Activated T-cell treated with anti-CD3 and anti-CD28 coated beads for 24 hours (primary cell): ENCODE measurements at regions not wholly inside any gene's neighbourhood (a gene's known extent, or its start where the extent isn't known, plus 50 kb on each side); places are given as distances from the start of the nearest gene placed in this dataset.
A peak's percentile ranks its signal among the peaks of the same experiment; 100 is the strongest.
"Not testable (repeated sequence)": the region's sequence is repeated elsewhere in the genome, so short reads cannot be mapped to it uniquely, and the experiment has no call there.

Source experiments
- DNase-seq: peaks from one replicate; pipeline ENCODE4 v3.0.0-alpha.2; 2020; ENCODE audit warnings: low read depth

DNA sequence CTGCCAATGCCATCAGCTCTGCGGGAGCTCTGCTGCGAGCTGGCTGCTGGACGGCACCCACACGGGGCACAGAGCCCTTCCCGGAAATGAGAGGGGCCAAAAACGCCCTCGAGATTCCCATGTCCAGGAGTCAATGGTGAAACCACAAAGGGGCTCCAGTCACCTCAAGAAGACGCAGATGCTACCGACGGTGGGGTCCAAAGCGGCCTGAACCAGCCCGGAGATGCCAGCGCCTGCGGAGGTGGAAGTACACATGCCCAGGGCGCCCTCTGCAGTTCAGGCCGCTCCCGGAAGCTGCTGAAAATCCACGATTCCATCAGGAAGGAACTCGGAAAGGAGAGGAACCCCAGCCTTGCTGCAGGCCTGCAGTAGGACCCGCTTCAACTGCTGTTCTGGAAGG is 82.4 kb upstream of the SELENOP start:
- DNase-seq = no peak

- DNase-seq = peak; percentile 54
Observed at GRCh38 chr5:42889311-42889933, 77.7 kb upstream of the SELENOP start.

- no peak for DNase-seq
Observed at GRCh38 chr5:42888771-42889170, 77.1 kb upstream of the SELENOP start.

GRCh38 chr5:42887575-42887974 is 75.9 kb upstream of the SELENOP start:
- DNase-seq = no peak

GRCh38 chr5:42887097-42887496 is 75.4 kb upstream of the SELENOP start:
- DNase-seq = no peak

DNA sequence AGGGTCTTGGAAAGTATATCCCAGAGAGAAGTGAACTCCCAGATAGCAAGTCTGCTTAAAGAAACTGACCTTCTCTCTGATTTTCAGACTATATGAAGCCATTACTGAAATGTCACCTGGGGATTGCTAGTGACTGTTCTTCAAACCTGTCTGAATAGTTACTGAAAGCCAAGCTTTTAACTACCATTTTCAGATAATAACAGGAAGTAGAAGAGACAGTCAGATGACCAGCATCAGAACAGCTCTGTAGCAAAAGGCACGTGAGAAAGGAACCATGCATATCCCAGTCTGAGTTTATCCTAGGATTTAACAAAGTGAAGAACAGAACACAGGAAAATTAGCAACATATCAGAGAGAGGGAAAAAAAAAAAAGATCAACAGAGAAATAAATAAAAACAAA is 74.9 kb upstream of the SELENOP start:
- DNase-seq = no peak

GRCh38 chr5:42884326-42884725 is 72.6 kb upstream of the SELENOP start:
- DNase-seq = no peak

DNA sequence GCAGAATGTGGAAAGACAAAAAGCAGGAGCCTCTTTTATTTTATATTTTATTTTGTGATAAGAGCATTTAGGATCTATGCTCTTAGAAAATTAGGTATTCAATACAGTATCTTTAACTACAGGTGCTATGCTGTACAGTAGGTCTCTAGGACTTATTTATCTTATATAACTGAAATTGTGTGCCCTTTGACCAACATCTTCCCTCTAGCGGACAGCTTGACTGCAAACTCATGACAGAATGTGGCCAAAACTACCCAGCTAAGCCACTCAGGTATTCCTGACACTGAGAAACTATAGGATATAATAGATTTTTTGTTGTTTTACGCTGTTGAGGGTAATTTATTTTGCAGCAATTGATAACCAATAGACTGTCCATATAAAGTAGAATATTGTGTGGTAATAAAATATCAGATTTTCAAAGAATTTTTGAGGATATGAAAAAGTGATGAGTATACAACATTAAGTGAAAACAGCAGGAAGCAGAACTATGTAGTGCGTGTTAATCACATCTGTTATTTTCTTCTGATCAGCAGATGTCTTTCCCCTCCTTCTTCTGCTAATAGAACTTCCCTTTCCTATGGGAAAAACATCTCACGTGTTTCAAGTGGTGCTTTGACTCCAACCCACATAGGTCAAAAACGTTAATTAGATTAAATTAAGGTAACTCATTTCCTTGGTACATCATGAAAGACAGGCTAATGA is 69.9 kb upstream of the SELENOP start:
- no peak for DNase-seq

DNA sequence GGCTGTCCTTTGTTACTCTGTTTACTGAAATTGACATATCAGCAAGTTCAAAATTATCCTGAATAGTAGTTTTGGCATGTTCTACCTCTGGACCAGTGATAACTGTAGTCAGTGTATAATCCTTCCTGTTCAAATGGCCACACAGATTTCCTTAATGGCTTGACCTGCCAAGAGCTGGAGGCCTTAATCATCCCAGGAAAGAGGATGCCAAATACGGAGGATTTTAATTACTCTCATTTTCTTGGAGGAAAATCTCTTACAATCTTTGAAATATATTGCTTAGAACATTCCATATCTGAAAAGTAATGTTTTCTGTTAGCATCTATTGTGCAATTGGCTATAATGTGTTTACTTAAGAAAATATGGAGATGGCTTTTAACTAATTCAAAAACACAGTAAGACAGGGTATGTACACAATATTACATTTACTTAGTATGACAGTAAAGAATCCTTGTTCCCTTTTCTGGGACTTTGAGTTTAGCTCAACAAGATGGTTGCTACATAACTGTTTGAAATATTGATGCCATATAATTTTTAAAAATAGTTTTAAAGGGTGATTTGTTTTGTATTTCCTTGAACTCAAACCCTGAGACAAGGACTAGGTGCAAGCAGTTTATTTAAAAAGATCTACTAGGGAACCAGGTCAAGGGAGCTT is 68.9 kb upstream of the SELENOP start:
- DNase-seq = no peak

GRCh38 chr5:42879291-42879690 is 67.6 kb upstream of the SELENOP start:
- DNase-seq = no peak

DNA sequence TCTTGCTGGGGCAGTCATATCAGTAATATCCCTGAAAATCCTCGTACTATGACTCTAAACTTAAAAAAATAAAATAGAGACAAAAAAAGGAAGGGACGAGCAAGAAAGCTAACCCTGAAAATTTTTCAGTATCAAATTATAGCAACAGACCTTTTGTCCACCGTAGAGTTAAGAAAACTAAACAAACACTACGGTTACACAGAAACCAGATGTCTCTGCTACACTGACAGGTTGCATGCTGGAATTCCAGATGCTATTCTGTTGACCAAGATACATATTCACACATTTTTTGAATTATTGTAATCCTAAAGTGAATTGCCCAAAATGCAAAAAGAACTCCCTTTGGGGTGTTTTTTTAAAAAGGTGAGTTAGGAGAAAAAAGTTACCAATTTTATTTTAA is 66.9 kb upstream of the SELENOP start:
- DNase-seq = no peak

DNA sequence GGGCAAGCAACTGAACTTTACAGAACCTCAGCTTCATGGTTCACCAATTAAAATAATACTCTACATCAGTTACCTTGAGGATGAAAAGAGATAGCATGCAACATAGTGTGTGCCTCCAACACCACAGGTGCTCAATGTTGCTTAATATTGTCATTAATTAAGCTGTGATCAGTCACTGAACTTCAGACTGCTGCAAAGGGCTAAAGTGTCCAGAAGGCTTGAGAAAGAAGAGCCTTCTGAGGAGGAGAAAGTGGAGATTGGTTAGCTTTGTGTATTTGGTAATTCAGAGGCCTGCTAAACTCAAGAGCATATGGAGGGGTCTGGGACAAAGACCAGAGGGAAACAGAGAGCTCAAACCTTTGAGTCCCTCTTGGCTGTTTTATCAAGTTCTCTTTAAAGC is 66.3 kb upstream of the SELENOP start:
- no peak for DNase-seq

- no peak for DNase-seq
Observed at GRCh38 chr5:42877431-42877830, 65.7 kb upstream of the SELENOP start.

GRCh38 chr5:42876375-42876844 is 64.7 kb upstream of the SELENOP start:
- no peak for DNase-seq

DNA sequence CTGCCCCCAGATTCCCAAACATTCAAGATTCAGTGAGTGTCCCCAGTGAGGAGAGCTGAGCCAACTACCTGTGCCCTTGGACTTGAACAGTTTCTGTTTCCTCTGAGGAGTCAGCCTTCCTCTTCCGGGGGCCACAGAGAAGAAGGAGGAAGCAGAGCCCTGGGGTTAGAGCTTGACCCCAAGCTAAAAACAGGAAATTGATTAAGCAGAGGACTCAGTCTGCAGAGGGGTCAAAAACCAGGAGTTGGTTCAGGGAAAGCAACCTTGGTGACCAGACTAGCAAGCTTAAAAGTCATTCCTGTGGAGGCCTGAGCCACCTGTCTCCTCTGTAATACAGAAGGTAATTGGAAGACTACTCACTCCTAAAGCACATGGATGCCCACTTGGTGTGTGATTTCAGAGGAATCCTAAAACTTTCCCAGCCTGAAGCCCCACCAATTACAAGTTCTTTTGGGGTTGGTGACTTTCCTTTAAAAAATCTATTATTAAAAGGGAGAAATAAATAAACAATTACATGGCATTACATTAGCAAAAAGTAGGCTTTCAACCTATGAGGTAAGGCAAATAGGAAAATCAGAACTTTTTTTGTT is 64.2 kb upstream of the SELENOP start:
- DNase-seq = no peak

- DNase-seq = no peak
Observed at GRCh38 chr5:42875211-42875610, 63.5 kb upstream of the SELENOP start.

DNA sequence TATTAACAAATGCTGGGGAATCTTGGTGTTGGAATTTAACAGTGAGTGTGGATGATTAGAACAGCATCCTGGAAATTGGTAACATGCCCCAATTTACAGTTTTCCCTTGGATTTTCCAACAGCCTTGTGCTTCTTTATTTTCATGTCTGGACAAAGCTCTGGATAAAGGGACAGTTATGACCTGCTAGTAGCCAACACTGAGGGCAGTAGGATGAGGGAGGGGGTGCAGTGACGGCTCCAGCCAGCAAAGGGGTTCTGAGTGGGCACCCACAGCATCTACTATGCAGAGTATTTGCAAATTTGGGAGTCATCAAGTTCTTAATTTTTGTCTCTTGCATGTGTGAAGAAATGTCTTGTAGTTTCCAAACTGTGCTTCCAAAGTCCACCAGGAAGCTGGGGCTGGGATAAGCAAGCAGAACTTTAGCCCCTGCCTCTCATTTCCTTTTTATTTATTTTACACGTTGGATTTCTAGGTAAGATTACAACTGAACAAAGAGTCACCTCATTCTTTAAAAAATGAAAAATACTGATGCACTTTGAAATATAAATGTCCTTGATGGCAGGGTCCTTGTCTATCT is 63.0 kb upstream of the SELENOP start:
- DNase-seq = no peak

DNA sequence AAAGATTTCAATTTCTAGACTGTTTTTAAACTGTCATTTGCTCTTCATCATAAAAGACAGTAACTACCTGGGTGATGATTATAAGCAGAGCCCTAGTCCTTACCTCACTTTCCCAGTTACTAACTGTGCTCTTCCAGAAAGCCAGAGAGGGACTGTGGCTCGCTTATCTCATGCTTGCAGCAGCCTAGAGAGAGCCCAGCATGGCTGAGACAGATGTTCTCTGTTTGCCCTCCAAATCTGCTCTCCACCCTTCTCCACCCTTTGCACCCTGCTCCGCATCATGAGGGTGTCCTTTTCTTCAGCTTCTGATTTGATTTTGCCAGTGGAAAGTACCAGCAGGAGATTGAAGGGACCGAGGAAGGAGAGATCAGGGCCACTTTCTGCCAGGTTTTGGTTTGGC is 61.2 kb upstream of the SELENOP start:
- no peak for DNase-seq

GRCh38 chr5:42870882-42871418 is 59.3 kb upstream of the SELENOP start:
- DNase-seq = no peak

- DNase-seq = not testable (repeated sequence)
Observed at GRCh38 chr5:42868417-42868816, 56.7 kb upstream of the SELENOP start.

- DNase-seq = not testable (repeated sequence)
Observed at GRCh38 chr5:42864749-42865148, 53.1 kb upstream of the SELENOP start.
